NT2/D1 (cell line): ENCODE measurements at regions not wholly inside any gene's neighbourhood (a gene's known extent, or its start where the extent isn't known, plus 50 kb on each side); places are given as distances from the start of the nearest gene placed in this dataset.

Experiments
- DNase-seq: peaks from one replicate; pipeline ENCODE4 v3.0.0-alpha.2; 2011; ENCODE audit warnings: low read depth, low spot score
- H3K27me3 ChIP-seq: 2 replicates; pipeline ENCODE4 v1.6.0; 2011; ENCODE audit warnings: mild to moderate bottlenecking; ENCODE audit not compliant: insufficient read length, insufficient read depth
- H3K36me3 ChIP-seq: 2 replicates; pipeline ENCODE4 v1.6.1; 2011; ENCODE audit warnings: mild to moderate bottlenecking, low read length, mixed read lengths; ENCODE audit not compliant: insufficient read depth, insufficient read length
- H3K4me1 ChIP-seq: 2 replicates; pipeline ENCODE4 v1.5.1; 2011; ENCODE audit not compliant: insufficient read depth, insufficient read length
- H3K4me3 ChIP-seq: 2 replicates; pipeline ENCODE4 v1.5.1; 2011; ENCODE audit warnings: low read depth; ENCODE audit not compliant: insufficient read length
- H3K9ac ChIP-seq: 2 replicates; pipeline ENCODE4 v1.6.0; 2011; ENCODE audit warnings: low read depth; ENCODE audit not compliant: insufficient read length
- H3K9me3 ChIP-seq: 2 replicates; pipeline ENCODE4 v1.5.1; 2011; ENCODE audit warnings: mild to moderate bottlenecking, low read length; ENCODE audit not compliant: insufficient read depth
- SUZ12 ChIP-seq: IDR thresholded peaks from 2 replicates; pipeline ENCODE4 v1.6.1; 2011; ENCODE audit not compliant: insufficient read length, insufficient read depth; ENCODE audit errors: extremely low read depth
- YY1 ChIP-seq: IDR thresholded peaks from 2 replicates; pipeline ENCODE4 v1.6.1; 2011; ENCODE audit not compliant: insufficient read length, insufficient read depth
- ZNF274 ChIP-seq: IDR thresholded peaks from 2 replicates; pipeline ENCODE4 v1.6.1; 2011; ENCODE audit warnings: mild to moderate bottlenecking, low read depth, low read length

DNA sequence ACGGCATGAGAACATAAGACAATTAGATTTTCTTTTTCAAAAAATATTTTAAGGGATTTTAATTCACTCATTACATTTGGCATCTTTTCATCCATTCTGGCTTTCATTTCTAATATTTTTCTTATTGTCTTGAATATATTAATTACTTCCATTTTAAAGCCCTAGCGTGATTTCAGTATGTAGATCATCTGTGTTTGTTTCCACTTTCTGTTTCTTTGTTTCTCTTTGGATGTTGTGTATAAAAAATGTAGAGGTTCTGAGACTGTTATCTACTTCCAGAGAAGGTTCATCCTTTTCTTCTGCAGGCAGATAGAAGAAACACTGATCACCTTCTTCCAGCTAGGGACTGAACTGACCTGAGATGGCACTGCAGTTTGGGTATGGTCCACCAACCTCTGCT lies 664.4 kb upstream of the SLC39A10 start:
- H3K9ac ChIP-seq: no peak overlapping the region
- TF ChIP-seq YY1 (no peak), SUZ12 (no peak), ZNF274 (no peak)
- no peak for DNase-seq
- no peaks in the 10 kb centered on the region for H3K27me3 ChIP-seq
- no peak overlapping the region for H3K4me3 ChIP-seq
- no peaks in the 10 kb centered on the region for H3K4me1 ChIP-seq
- no peaks in the 10 kb centered on the region for H3K9me3 ChIP-seq
- no peaks in the 10 kb centered on the region for H3K36me3 ChIP-seq

DNA sequence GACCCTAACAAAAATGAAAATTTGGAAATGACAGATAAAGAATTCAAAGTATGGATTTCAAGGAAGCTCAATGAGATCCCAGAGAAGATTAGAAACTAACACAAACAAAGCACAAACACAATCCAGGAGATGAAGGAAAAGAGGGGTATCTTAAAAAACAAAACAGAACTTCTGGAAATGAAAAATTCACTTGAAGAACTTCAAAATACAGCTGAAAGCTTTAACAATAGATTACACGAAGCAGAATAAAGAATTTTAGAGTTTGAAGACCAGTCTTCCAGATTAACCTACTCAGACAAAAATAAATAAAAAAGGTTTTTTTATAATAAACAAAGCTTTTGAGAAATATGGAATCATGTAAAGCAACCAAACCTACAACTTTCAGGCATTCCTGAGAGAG lies 671.8 kb upstream of the SLC39A10 start:
- no peak overlapping the region for H3K9ac ChIP-seq
- TF ChIP-seq ZNF274: no peak
- no peak for TF ChIP-seq YY1
- TF ChIP-seq SUZ12: no peak
- H3K27me3 ChIP-seq: no peaks in the 10 kb centered on the region
- H3K36me3 ChIP-seq: no peaks in the 10 kb centered on the region
- no peak overlapping the region for H3K4me3 ChIP-seq
- H3K9me3 ChIP-seq: peaks cover 8% of the 10 kb centered on the region
- no peak for DNase-seq
- no peaks in the 10 kb centered on the region for H3K4me1 ChIP-seq

DNA sequence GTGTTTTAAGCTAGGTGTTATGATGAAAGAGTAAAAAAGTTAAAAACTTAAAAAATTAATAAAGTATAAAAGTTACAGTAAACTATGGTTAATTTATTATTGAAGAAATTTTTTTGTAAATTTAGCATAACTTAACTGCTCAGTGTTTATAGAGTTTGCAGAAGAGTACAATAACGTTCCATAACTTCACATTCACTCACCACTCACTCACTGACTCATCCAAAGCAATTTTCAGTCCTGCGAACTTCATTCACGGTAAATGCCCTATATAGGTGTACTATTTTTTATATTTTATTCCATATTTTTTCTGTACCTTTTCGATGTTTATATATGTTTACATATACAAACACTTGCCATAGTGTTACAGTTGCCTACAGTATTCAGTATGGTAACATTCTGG lies 694.8 kb upstream of the SLC39A10 start:
- Histone ChIP-seq H3K27me3 (no peaks in the 10 kb centered on the region), H3K4me1 (no peaks in the 10 kb centered on the region), H3K4me3 (no peak overlapping the region), H3K9ac (no peak overlapping the region), H3K9me3 (peaks cover 6% of the 10 kb centered on the region; the same call in 1 of the 2 replicates), H3K36me3 (no peaks in the 10 kb centered on the region)
- DNase-seq: no peak
- TF ChIP-seq YY1 (no peak), ZNF274 (no peak), SUZ12 (no peak)

DNA sequence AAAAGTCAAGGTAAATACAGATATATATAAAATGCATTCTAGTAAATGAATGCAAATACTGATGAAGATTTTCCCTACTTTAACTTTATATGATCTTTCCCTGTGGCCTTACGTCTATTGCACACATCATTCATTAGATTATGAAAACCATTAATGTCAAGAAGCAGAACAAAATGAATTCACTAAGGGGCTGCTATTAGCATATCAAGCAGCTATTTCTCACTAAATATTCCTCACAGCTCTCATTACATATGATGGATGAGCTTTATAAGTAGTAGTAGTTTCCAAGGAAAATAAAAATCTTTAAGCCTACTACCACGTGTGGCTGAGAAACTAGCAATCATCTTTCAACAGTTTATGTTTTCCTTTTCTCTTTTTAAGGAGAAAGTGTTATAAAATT lies 702.8 kb upstream of the SLC39A10 start:
- no peaks in the 10 kb centered on the region for H3K36me3 ChIP-seq
- no peaks in the 10 kb centered on the region for H3K27me3 ChIP-seq
- no peaks in the 10 kb centered on the region for H3K4me1 ChIP-seq
- TF ChIP-seq SUZ12: no peak
- no peak for TF ChIP-seq YY1
- no peak for TF ChIP-seq ZNF274
- H3K9me3 ChIP-seq: no peaks in the 10 kb centered on the region
- H3K4me3 ChIP-seq: no peak overlapping the region
- no peak overlapping the region for H3K9ac ChIP-seq
- DNase-seq: no peak

DNA sequence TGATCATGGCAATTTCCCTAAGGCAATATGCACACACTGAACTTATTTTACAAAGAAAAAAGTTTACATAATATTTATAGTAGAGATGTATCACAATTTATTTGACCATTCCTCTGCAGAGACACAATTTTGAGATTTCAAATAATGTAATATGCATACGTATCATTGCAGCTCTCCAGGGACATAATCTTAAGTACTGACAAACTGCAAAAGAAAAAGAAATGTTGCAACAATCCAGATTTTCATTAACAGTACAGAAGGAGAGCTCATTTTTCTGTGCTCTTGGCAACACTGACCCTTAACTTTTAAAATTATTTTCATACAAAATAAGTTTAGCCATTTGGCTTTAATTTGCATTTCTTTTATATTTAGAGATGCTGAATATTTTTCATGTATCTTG lies 710.2 kb upstream of the SLC39A10 start:
- Histone ChIP-seq H3K4me3 (no peak overlapping the region), H3K4me1 (no peaks in the 10 kb centered on the region), H3K9ac (no peak overlapping the region), H3K27me3 (no peaks in the 10 kb centered on the region), H3K36me3 (no peaks in the 10 kb centered on the region), H3K9me3 (no peaks in the 10 kb centered on the region)
- no peak for DNase-seq
- TF ChIP-seq ZNF274 (no peak), SUZ12 (no peak), YY1 (no peak)

DNA sequence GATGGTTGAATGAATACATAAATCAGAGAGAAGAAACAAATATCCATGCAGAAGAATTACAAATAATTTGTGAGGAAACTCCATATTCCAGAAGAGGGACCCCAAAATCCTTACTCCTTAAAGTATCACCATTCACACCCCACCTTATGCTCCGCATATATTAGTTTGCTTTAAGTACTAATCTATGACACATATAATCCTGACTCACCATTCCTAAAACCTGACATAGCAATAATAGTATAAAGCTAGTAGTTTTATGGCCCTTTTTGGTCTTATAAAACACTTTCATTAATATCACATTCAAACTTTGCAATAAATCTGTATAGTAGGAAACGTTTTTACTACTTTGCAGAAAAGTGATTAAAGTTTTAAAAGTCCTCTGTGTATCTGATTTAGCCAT lies 719.0 kb upstream of the SLC39A10 start:
- Histone ChIP-seq H3K9ac (no peak overlapping the region), H3K9me3 (no peaks in the 10 kb centered on the region), H3K36me3 (no peaks in the 10 kb centered on the region), H3K4me1 (no peaks in the 10 kb centered on the region), H3K27me3 (no peaks in the 10 kb centered on the region), H3K4me3 (no peak overlapping the region)
- no peak for DNase-seq
- TF ChIP-seq YY1: no peak
- TF ChIP-seq ZNF274: no peak
- TF ChIP-seq SUZ12: no peak

DNA sequence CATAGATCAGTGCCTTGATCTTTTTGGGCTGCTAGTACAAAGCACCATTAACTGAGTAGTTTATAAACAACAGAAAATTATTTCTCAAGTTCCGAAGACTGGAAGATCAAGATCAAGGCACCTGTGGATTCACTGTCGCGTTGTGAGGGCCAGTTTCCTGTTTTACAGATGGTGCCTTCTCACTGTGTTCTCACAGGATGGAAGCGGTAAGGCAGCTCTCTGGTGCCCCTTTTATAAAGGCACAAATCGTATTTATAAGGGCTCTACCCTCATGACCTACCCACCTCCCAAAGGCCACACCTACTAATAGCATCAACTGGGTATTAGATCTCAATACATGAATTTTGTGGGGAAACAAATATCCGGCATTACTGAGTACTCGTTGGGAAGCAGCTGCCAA lies 729.5 kb upstream of the SLC39A10 start:
- Histone ChIP-seq H3K36me3 (no peaks in the 10 kb centered on the region), H3K27me3 (no peaks in the 10 kb centered on the region), H3K4me1 (no peaks in the 10 kb centered on the region), H3K9me3 (no peaks in the 10 kb centered on the region), H3K9ac (no peak overlapping the region), H3K4me3 (no peak overlapping the region)
- no peak for DNase-seq
- TF ChIP-seq ZNF274: no peak
- no peak for TF ChIP-seq YY1
- TF ChIP-seq SUZ12: no peak

DNA sequence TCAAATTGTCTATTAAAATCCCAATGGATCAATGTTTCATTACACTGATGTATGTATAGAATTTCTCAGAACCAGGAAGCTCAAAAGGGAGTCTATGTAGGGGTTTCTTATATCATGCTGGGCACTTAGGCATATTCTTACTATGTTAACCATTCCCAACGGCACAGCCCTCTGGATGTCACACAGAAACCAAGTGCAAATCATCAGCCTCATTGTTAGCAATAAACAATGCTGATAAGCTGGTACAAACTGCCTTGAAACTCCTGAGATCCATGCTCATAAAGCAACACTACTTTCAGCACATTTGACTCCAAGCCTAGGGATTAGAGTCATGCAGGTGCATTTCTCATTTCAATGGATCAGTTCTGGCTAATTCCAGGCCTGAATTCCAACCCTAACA lies 730.2 kb upstream of the SLC39A10 start:
- H3K4me1 ChIP-seq: no peaks in the 10 kb centered on the region
- TF ChIP-seq YY1 (no peak), ZNF274 (no peak), SUZ12 (no peak)

More for the DNA sequence above, 730.2 kb upstream of the SLC39A10 start:
- Histone ChIP-seq H3K36me3 (no peaks in the 10 kb centered on the region), H3K9ac (no peak overlapping the region), H3K9me3 (no peaks in the 10 kb centered on the region), H3K4me3 (no peak overlapping the region), H3K27me3 (no peaks in the 10 kb centered on the region)
- DNase-seq: no peak
